HG02943 (cell line): ENCODE measurements at regions not wholly inside any gene's neighbourhood (a gene's known extent, or its start where the extent isn't known, plus 50 kb on each side); places are given as distances from the start of the nearest gene placed in this dataset.

Source experiments
- ATAC-seq: cut with Tn5 transposase; IDR thresholded peaks from one replicate; pipeline ENCODE4 v1.9.1; 2021; ENCODE audit warnings: mild to moderate bottlenecking, low read depth, moderate library complexity; ENCODE audit not compliant: unreplicated experiment

- no peak for ATAC-seq
Observed at GRCh38 chr2:185145316-185146121, 547.2 kb downstream of the ZNF804A start.

- no peak for ATAC-seq
Observed at GRCh38 chr2:185147361-185147760, 549.0 kb downstream of the ZNF804A start.

- ATAC-seq: no peak
Observed at GRCh38 chr2:185152186-185152585, 553.9 kb downstream of the ZNF804A start.

GRCh38 chr2:185161701-185162100 is 563.4 kb downstream of the ZNF804A start:
- no peak for ATAC-seq

GRCh38 chr2:185174353-185174752 is 564.3 kb upstream of the FSIP2 start:
- ATAC-seq: no peak

- no peak for ATAC-seq
Observed at GRCh38 chr2:185179743-185180142, 558.9 kb upstream of the FSIP2 start.

GRCh38 chr2:185181901-185182300 is 556.7 kb upstream of the FSIP2 start:
- ATAC-seq: no peak

GRCh38 chr2:185185044-185185443 is 553.6 kb upstream of the FSIP2 start:
- ATAC-seq: no peak

- ATAC-seq: no peak
Observed at GRCh38 chr2:185187421-185187820, 551.2 kb upstream of the FSIP2 start.

- no peak for ATAC-seq
Observed at GRCh38 chr2:185188656-185189055, 549.9 kb upstream of the FSIP2 start.

GRCh38 chr2:185201063-185201462 is 537.5 kb upstream of the FSIP2 start:
- ATAC-seq: no peak

- no peak for ATAC-seq
Observed at GRCh38 chr2:185202381-185202780, 536.2 kb upstream of the FSIP2 start.

- no peak for ATAC-seq
Observed at GRCh38 chr2:185202945-185203528, 535.6 kb upstream of the FSIP2 start.

GRCh38 chr2:185208261-185208660 is 530.3 kb upstream of the FSIP2 start:
- ATAC-seq: no peak

GRCh38 chr2:185215497-185215896 is 523.1 kb upstream of the FSIP2 start:
- peak; percentile 77 for ATAC-seq

- no peak for ATAC-seq
Observed at GRCh38 chr2:185219981-185220380, 518.6 kb upstream of the FSIP2 start.

GRCh38 chr2:185222311-185222710 is 516.3 kb upstream of the FSIP2 start:
- ATAC-seq: no peak

- ATAC-seq: no peak
Observed at GRCh38 chr2:185227391-185227790, 511.2 kb upstream of the FSIP2 start.

- ATAC-seq: no peak
Observed at GRCh38 chr2:185239491-185239890, 499.1 kb upstream of the FSIP2 start.

GRCh38 chr2:185240796-185241195 is 497.8 kb upstream of the FSIP2 start:
- ATAC-seq: no peak

- no peak for ATAC-seq
Observed at GRCh38 chr2:185241556-185241955, 497.0 kb upstream of the FSIP2 start.

GRCh38 chr2:185242462-185242861 is 496.1 kb upstream of the FSIP2 start:
- no peak for ATAC-seq
